Adrenal gland (tissue), 9 donors: ENCODE measurements at regions not wholly inside any gene's neighbourhood (a gene's known extent, or its start where the extent isn't known, plus 50 kb on each side); places are given as distances from the start of the nearest gene placed in this dataset.

Experiments
- DNase-seq, 7 donors: peaks; one replicate each; pipeline ENCODE4 v3.0.0-alpha.2; 2019 to 2020
- H3K27ac ChIP-seq, 5 donors: fragments of 200-600 bp; sonication (generic) in 4 of 5; 1 replicate in 3 of 5; 2 replicates in 2 of 5; pipeline versions ENCODE4 v1.5.1 to v1.8.0; 2016 to 2020; ENCODE audit warnings: mild to moderate bottlenecking in 1 of 5
- H3K27me3 ChIP-seq: fragments of 200-600 bp; 2 replicates; pipeline ENCODE4 v1.8.0; 2021
- H3K36me3 ChIP-seq, 2 donors: fragments of 200-600 bp; replicated peaks in 1 of 2; 1 replicate in 1 of 2; 2 replicates in 1 of 2; pipeline versions ENCODE4 v1.5.1 to v1.8.0; 2018 to 2022
- H3K4me1 ChIP-seq, 2 donors: fragments of 200-600 bp; replicated peaks in 1 of 2; 1 replicate in 1 of 2; 2 replicates in 1 of 2; pipeline versions ENCODE4 v1.5.1 to v1.8.0; 2018 to 2021
- H3K4me3 ChIP-seq, 4 donors: fragments of 200-600 bp; sonication (generic) in 3 of 4; one replicate each; pipeline ENCODE4 v1.5.1; 2016 to 2018
- H3K9me3 ChIP-seq, 3 donors: fragments of 200-600 bp; sonication (generic) in 1 of 3; replicated peaks in 1 of 3; 1 replicate in 2 of 3; 2 replicates in 1 of 3; pipeline versions ENCODE4 v1.5.1 to v1.8.0; 2016 to 2021
- POLR2A ChIP-seq, 2 donors: fragments of 450-650 bp; IDR thresholded peaks; one replicate each; pipeline ENCODE4 v1.6.1; 2017; ENCODE audit warnings: antibody characterized with exemption in 2 of 2, mild to moderate bottlenecking in 2 of 2, moderate library complexity in 1 of 2
- WGBS, 4 donors: extraction: QIAGEN DNeasy Blood & Tissue Kit in 2 of 4; methylation state at CpG; one replicate each; pipeline versions ENCODE4 v1.1.5 to v1.1.7; 2013 to 2017; 5-methylcytosine and 5-hydroxymethylcytosine counted together
- intact Hi-C, 2 donors: fragments of 100-400 bp; cut with DNase I; formaldehyde crosslinking; loops; one replicate each; pipeline versions ENCODE4 v1.14.1 to v1.15.0; 2022 to 2023
- TF ChIP-seq, protein P1 (sequence below), 6 experiments: fragments of 450-650 bp in 4 of 6; fragments of 200-600 bp in 2 of 6; sonication (generic) in 1 of 6; IDR thresholded peaks; 1 replicate in 5 of 6; 2 replicates in 1 of 6; pipeline versions ENCODE4 v1.5.1 to v1.8.0; 2016 to 2021; ENCODE audit warnings: antibody characterized with exemption in 6 of 6, mild to moderate bottlenecking in 2 of 6, moderate library complexity in 1 of 6
- donor health status: healthy with polysubstance abuse.
- donor health status: Bipolar disorder and iron deficiency.
- donor health status: DM: yes; HTN: yes; CAD: no.
- donor health status: DM: no; HTN: no; CAD: no.
- donor health status: DM: no; HTN: no; CAD: no.

DNA sequence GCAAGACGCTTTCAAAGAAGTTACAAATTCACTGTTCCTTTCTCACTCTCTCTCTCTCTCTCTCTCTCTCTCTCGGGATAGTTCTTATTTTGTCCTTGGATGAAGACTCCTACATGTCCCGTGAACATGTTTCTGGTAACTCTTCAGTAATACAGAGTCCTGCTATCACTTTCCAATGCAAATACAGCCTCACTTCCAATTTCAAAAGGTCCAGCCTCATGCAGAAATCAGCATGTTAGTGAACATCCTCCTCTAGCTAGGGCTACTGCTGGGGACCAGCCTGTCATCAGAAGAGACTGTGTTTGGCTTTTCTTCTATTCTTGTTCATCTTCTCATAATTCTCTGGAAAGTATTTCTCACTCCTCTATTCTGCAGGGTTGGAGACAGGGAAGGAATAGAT is 1306.7 kb upstream of the CELF4 start:
- Histone ChIP-seq H3K27ac (no peak overlapping the region), H3K4me3 (no peak overlapping the region), H3K9me3 (no peaks in the 10 kb centered on the region), H3K4me1 (no peaks in the 10 kb centered on the region), H3K27me3 (no peaks in the 10 kb centered on the region), H3K36me3 (no peaks in the 10 kb centered on the region)
- intact Hi-C loops: no loop called here
- no peak for TF ChIP-seq POLR2A (IDR thresholded peaks at IDR 0.05)
- TF ChIP-seq, protein P1, sequence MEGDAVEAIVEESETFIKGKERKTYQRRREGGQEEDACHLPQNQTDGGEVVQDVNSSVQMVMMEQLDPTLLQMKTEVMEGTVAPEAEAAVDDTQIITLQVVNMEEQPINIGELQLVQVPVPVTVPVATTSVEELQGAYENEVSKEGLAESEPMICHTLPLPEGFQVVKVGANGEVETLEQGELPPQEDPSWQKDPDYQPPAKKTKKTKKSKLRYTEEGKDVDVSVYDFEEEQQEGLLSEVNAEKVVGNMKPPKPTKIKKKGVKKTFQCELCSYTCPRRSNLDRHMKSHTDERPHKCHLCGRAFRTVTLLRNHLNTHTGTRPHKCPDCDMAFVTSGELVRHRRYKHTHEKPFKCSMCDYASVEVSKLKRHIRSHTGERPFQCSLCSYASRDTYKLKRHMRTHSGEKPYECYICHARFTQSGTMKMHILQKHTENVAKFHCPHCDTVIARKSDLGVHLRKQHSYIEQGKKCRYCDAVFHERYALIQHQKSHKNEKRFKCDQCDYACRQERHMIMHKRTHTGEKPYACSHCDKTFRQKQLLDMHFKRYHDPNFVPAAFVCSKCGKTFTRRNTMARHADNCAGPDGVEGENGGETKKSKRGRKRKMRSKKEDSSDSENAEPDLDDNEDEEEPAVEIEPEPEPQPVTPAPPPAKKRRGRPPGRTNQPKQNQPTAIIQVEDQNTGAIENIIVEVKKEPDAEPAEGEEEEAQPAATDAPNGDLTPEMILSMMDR (IDR thresholded peaks at IDR 0.05): no peak
- DNase-seq: no peak
- WGBS, 4 donors: 36 to 63% (median 41%) methylated on average over 3 of the region's 3 CpGs

GRCh38 chr18:38868757-38869156 is 1303.2 kb upstream of the CELF4 start:
- no peak overlapping the region for H3K27ac ChIP-seq
- no peaks in the 10 kb centered on the region for H3K4me1 ChIP-seq
- H3K9me3 ChIP-seq: no peaks in the 10 kb centered on the region
- TF ChIP-seq, protein P1 (IDR thresholded peaks at IDR 0.05): no peak
- no peak for TF ChIP-seq POLR2A (IDR thresholded peaks at IDR 0.05)
- intact Hi-C loops: no loop called here
- no peaks in the 10 kb centered on the region for H3K36me3 ChIP-seq
- WGBS, 4 donors: 64 to 85% (median 80%) methylated on average over 2 of the region's 2 CpGs
- no peak for DNase-seq
- no peaks in the 10 kb centered on the region for H3K27me3 ChIP-seq
- H3K4me3 ChIP-seq: no peak overlapping the region

GRCh38 chr18:38867680-38868079 is 1302.1 kb upstream of the CELF4 start:
- WGBS, 4 donors: 79 to 89% (median 85%) methylated on average over 2 of the region's 2 CpGs
- intact Hi-C loops: no loop called here
- Histone ChIP-seq H3K27me3 (no peaks in the 10 kb centered on the region), H3K4me1 (no peaks in the 10 kb centered on the region), H3K27ac (no peak overlapping the region), H3K36me3 (no peaks in the 10 kb centered on the region), H3K9me3 (no peaks in the 10 kb centered on the region), H3K4me3 (no peak overlapping the region)
- no peak for TF ChIP-seq POLR2A (IDR thresholded peaks at IDR 0.05)
- TF ChIP-seq, protein P1 (IDR thresholded peaks at IDR 0.05): no peak
- DNase-seq: no peak

GRCh38 chr18:38851526-38851925 is 1285.9 kb upstream of the CELF4 start:
- DNase-seq: no peak
- Histone ChIP-seq H3K36me3 (no peaks in the 10 kb centered on the region), H3K4me1 (no peaks in the 10 kb centered on the region), H3K9me3 (no peaks in the 10 kb centered on the region), H3K27ac (no peak overlapping the region), H3K27me3 (no peaks in the 10 kb centered on the region), H3K4me3 (no peak overlapping the region)
- intact Hi-C loops: no loop called here
- TF ChIP-seq, protein P1 (IDR thresholded peaks at IDR 0.05): no peak
- no peak for TF ChIP-seq POLR2A (IDR thresholded peaks at IDR 0.05)
